ENCODE measurements at regions not wholly inside any gene's neighbourhood (a gene's known extent, or its start where the extent isn't known, plus 50 kb on each side); places are given as distances from the start of the nearest gene placed in this dataset.

DNA sequence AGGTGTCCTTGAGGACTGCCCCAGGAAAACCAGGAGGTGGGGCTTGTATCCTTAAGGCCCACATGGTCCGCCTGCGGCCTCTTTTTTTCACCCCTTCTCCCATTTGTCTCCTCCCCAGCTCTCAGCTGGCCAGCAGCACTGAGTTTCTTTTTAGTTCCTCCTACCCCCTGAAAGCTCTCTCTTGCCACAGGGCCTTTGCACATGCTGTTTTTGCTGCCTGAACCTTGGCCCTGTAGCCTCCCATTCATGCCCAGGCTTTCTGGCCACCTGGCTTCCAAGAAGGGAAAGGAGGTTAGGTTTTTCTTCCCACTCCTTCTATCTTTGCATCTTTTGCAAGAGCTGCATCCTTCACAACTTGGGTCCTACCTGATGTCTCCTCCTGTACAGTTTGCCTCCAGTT, 358.1 kb downstream of the VRK1 start:
- H3K4me3 ChIP-seq (ENCODE audit: low read depth, low read length): no peak overlapping the region
- TF ChIP-seq, protein P1, sequence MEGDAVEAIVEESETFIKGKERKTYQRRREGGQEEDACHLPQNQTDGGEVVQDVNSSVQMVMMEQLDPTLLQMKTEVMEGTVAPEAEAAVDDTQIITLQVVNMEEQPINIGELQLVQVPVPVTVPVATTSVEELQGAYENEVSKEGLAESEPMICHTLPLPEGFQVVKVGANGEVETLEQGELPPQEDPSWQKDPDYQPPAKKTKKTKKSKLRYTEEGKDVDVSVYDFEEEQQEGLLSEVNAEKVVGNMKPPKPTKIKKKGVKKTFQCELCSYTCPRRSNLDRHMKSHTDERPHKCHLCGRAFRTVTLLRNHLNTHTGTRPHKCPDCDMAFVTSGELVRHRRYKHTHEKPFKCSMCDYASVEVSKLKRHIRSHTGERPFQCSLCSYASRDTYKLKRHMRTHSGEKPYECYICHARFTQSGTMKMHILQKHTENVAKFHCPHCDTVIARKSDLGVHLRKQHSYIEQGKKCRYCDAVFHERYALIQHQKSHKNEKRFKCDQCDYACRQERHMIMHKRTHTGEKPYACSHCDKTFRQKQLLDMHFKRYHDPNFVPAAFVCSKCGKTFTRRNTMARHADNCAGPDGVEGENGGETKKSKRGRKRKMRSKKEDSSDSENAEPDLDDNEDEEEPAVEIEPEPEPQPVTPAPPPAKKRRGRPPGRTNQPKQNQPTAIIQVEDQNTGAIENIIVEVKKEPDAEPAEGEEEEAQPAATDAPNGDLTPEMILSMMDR (IDR thresholded peaks at IDR 0.05; ENCODE audit: insufficient read depth, low read length, missing control alignments): no peak
- ChIA-PET POLR2A (no interaction called here), CTCF (no interaction called here)
- no peak for DNase-seq (ENCODE audit: low read depth, low spot score)

DNA sequence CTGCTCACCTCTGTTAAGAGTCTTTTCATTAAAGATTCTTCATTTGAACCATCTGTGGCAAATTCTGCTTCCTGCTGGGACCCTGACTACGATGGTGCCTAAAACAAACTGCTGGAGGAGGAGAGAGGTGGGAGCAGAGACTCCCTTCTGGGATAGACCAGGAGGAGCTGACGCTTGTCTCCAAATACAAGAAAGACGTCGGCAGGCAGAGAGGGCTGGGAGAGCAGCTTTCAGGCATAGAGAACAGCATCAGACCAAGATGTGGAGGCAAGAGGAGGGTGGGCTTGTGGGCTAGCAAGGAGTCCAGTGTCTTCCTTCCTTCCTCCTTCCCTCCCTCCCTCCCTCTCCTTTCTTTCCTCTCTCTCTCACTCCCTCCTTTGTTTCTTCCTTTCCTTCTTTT, 358.6 kb downstream of the VRK1 start:
- no peak overlapping the region for H3K4me3 ChIP-seq (ENCODE audit: low read depth, low read length)
- ChIA-PET POLR2A (no interaction called here), CTCF (no interaction called here)
- no peak for DNase-seq (ENCODE audit: low read depth, low spot score)
- TF ChIP-seq, protein P1 (IDR thresholded peaks at IDR 0.05; ENCODE audit: insufficient read depth, low read length, missing control alignments): no peak

DNA sequence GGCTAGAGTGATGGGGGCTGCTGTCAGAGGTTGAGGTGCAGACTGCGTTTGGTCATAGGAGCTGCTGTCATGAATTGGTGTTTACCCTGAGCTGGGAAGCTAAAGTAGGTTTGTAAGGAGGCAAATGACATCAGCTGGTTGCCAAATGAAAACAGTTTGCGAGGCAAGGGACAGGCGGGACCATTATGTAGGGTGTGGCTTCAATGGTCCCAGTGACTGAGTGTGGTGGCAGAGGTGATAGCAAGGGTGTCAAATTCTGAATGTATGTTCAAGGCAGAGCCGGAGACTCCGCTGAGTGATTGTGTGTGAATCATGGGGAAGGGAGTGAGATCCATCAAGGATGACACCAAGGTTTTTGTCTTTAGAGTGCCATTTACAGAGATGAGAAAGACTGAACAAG, 359.5 kb downstream of the VRK1 start:
- CTCF ChIA-PET: no interaction called here
- no peak overlapping the region for H3K4me3 ChIP-seq (ENCODE audit: low read depth, low read length)
- POLR2A ChIA-PET: no interaction called here
- TF ChIP-seq, protein P1 (IDR thresholded peaks at IDR 0.05; ENCODE audit: insufficient read depth, low read length, missing control alignments): no peak
- DNase-seq (ENCODE audit: low read depth, low spot score): no peak

DNA sequence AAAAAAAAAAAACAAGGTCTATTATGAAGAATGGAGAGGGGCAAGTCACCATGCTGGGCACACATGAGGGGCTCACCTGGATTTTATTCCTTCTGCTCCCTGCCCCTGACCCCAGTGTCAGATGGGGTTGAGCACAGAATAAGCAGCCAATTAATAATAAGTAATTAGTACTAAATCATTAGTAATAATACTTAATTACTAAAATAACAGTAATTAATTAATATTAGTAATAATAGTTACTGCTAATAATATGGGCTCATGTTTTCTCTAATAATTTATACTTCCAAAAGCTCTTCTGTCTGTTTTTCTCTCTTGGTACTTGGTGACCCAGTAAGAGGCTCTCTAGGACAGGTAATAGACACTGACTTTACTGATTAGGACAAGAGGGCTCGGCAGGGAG, 360.9 kb downstream of the VRK1 start:
- DNase-seq (ENCODE audit: low read depth, low spot score): no peak
- POLR2A ChIA-PET: no interaction called here
- TF ChIP-seq, protein P1 (IDR thresholded peaks at IDR 0.05; ENCODE audit: insufficient read depth, low read length, missing control alignments): no peak
- CTCF ChIA-PET: no interaction called here
- no peak overlapping the region for H3K4me3 ChIP-seq (ENCODE audit: low read depth, low read length)

DNA sequence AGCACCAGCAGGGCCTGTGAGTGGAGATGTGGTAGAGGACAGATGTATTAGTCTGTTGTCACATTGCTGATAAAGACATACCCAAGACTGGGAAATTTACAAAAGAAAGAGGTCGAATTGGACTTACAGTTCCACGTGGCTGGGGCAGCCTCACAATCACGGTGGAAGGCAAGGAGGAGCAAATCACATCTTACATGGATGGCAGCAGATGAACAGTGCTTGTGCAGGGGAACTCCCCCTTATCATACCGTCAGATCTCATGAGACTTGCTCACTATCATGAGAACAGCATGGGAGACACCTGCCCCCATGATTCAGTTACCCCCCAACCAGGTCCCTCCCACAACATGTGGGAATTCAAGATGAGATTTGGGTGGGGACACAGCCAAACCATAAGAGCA, 361.9 kb downstream of the VRK1 start:
- CTCF ChIA-PET: no interaction called here
- POLR2A ChIA-PET: no interaction called here

DNA sequence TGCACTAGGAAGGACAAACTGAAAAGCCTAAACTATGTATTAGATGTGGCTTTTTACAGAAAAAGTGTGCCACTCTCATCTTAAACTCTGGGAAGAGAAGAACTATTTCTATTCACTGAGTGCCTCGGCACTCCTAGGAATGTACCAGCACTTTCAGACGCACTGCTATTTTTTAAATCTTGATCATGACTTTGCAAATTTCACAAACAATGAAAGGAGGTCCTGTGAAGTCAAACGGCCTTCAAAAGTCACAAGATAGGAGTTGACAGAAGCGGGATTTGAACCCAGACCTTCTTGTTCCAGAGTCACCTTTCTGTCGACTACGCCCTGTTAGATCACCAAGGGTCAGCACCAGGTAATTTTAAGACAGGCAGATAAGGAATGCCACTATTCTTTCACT, 365.4 kb downstream of the VRK1 start:
- ChIA-PET CTCF (no interaction called here), POLR2A (no interaction called here)
- TF ChIP-seq, protein P1 (IDR thresholded peaks at IDR 0.05; ENCODE audit: insufficient read depth, low read length, missing control alignments): no peak
- no peak overlapping the region for H3K4me3 ChIP-seq (ENCODE audit: low read depth, low read length)
- no peak for DNase-seq (ENCODE audit: low read depth, low spot score)

More for the DNA sequence above, 361.9 kb downstream of the VRK1 start:
- H3K4me3 ChIP-seq (ENCODE audit: low read depth, low read length): no peak overlapping the region
- no peak for DNase-seq (ENCODE audit: low read depth, low spot score)
- TF ChIP-seq, protein P1 (IDR thresholded peaks at IDR 0.05; ENCODE audit: insufficient read depth, low read length, missing control alignments): no peak

All from AG04449 (cell line).